RKO (cell line): ENCODE measurements at regions not wholly inside any gene's neighbourhood (a gene's known extent, or its start where the extent isn't known, plus 50 kb on each side); places are given as distances from the start of the nearest gene placed in this dataset.

Experiments
- DNase-seq: peaks from one replicate; pipeline ENCODE4 v3.0.0-alpha.2; 2016; ENCODE audit warnings: low spot score

GRCh38 chr7:49255054-49255453 is 330.7 kb downstream of the CDC14C start:
- DNase-seq = peak; percentile 77

GRCh38 chr7:49260538-49260937 is 336.2 kb downstream of the CDC14C start:
- DNase-seq = no peak

- no peak for DNase-seq
These were observed 337.6 kb downstream of the CDC14C start for GRCh38 chr7:49261928-49262327.

GRCh38 chr7:49264530-49264929 is 340.2 kb downstream of the CDC14C start:
- DNase-seq = no peak

- no peak for DNase-seq
These were observed 349.6 kb downstream of the CDC14C start for GRCh38 chr7:49273897-49274296.

- no peak for DNase-seq
These were observed 355.5 kb downstream of the CDC14C start for GRCh38 chr7:49279891-49280290.

- no peak for DNase-seq
These were observed 363.3 kb downstream of the CDC14C start for GRCh38 chr7:49287653-49288052.

GRCh38 chr7:49294611-49295010 is 370.3 kb downstream of the CDC14C start:
- no peak for DNase-seq

- peak; percentile 2 for DNase-seq
These were observed 370.8 kb downstream of the CDC14C start for GRCh38 chr7:49295146-49295545.

- DNase-seq = no peak
These were observed 373.6 kb downstream of the CDC14C start for GRCh38 chr7:49297958-49298357.

GRCh38 chr7:49308787-49309186 is 384.4 kb downstream of the CDC14C start:
- DNase-seq = no peak

- DNase-seq = no peak
These were observed 395.7 kb downstream of the CDC14C start for GRCh38 chr7:49320083-49320482.

- no peak for DNase-seq
These were observed 397.5 kb downstream of the CDC14C start for GRCh38 chr7:49321843-49322242.

- DNase-seq = no peak
These were observed 398.1 kb downstream of the CDC14C start for GRCh38 chr7:49322476-49322875.

GRCh38 chr7:49324040-49324439 is 399.7 kb downstream of the CDC14C start:
- no peak for DNase-seq

- peak; percentile 39 for DNase-seq
These were observed 400.4 kb downstream of the CDC14C start for GRCh38 chr7:49324707-49325106.

- DNase-seq = no peak
These were observed 401.2 kb downstream of the CDC14C start for GRCh38 chr7:49325571-49325970.

- no peak for DNase-seq
These were observed 402.8 kb downstream of the CDC14C start for GRCh38 chr7:49327155-49327554.

GRCh38 chr7:49333180-49333881 is 409.0 kb downstream of the CDC14C start:
- no peak for DNase-seq

- no peak for DNase-seq
These were observed 417.5 kb downstream of the CDC14C start for GRCh38 chr7:49341849-49342248.

- no peak for DNase-seq
These were observed 420.2 kb downstream of the CDC14C start for GRCh38 chr7:49344556-49344955.

- DNase-seq = no peak
These were observed 422.0 kb downstream of the CDC14C start for GRCh38 chr7:49346195-49346899.

- DNase-seq = no peak
These were observed 406.4 kb upstream of the VWC2 start for GRCh38 chr7:49367072-49367471.

- DNase-seq = no peak
These were observed 401.7 kb upstream of the VWC2 start for GRCh38 chr7:49371771-49372170.
